Mucosa of rectum (tissue), 2 donors: ENCODE measurements at regions not wholly inside any gene's neighbourhood (a gene's known extent, or its start where the extent isn't known, plus 50 kb on each side); places are given as distances from the start of the nearest gene placed in this dataset.

Experiments
- H3K27ac ChIP-seq, 2 donors: one replicate each; pipeline ENCODE4 v1.7.0; 2013; ENCODE audit warnings: inconsistent platforms in 2 of 2, low read depth in 2 of 2, low read length in 2 of 2
- H3K27me3 ChIP-seq, 2 donors: one replicate each; pipeline ENCODE4 v1.7.0; 2013; ENCODE audit warnings: low read length in 2 of 2; ENCODE audit not compliant: control insufficient read depth in 2 of 2, insufficient read depth in 2 of 2
- H3K36me3 ChIP-seq, 2 donors: one replicate each; pipeline ENCODE4 v1.7.0; 2013; ENCODE audit warnings: low read length in 2 of 2; ENCODE audit not compliant: control insufficient read depth in 2 of 2, insufficient read depth in 2 of 2
- H3K4me1 ChIP-seq, 2 donors: one replicate each; pipeline ENCODE4 v1.7.0; 2013; ENCODE audit warnings: low read length in 2 of 2, mild to moderate bottlenecking in 1 of 2; ENCODE audit not compliant: control insufficient read depth in 2 of 2, insufficient read depth in 2 of 2
- H3K4me3 ChIP-seq, 2 donors: one replicate each; pipeline ENCODE4 v1.7.0; 2013; ENCODE audit warnings: low read length in 2 of 2
- H3K9ac ChIP-seq, 2 donors: one replicate each; pipeline ENCODE4 v1.7.0; 2013; ENCODE audit warnings: low read length in 2 of 2, low read depth in 1 of 2, mild to moderate bottlenecking in 1 of 2
- H3K9me3 ChIP-seq, 2 donors: one replicate each; pipeline ENCODE4 v1.7.0; 2013; ENCODE audit warnings: low read length in 2 of 2; ENCODE audit not compliant: control insufficient read depth in 2 of 2
- donor health status: healthy.
- donor health status: Normal muscosa, but diverticular disease.

GRCh38 chr21:35768187-35768586 lies 292.1 kb downstream of the SETD4 start:
- no peak overlapping the region for H3K4me3 ChIP-seq
- no peaks in the 10 kb centered on the region for H3K36me3 ChIP-seq

GRCh38 chr21:35764586-35764985 lies 295.7 kb downstream of the SETD4 start:
- no peaks in the 10 kb centered on the region for H3K27me3 ChIP-seq
- H3K9me3 ChIP-seq: no peaks in the 10 kb centered on the region
- H3K4me3 ChIP-seq: no peak overlapping the region
- H3K4me1 ChIP-seq: no peaks in the 10 kb centered on the region
- no peak overlapping the region for H3K9ac ChIP-seq
- H3K36me3 ChIP-seq: no peaks in the 10 kb centered on the region
- no peak overlapping the region for H3K27ac ChIP-seq

More at GRCh38 chr21:35768187-35768586, 292.1 kb downstream of the SETD4 start:
- no peaks in the 10 kb centered on the region for H3K27me3 ChIP-seq
- no peaks in the 10 kb centered on the region for H3K9me3 ChIP-seq
- H3K27ac ChIP-seq: no peak overlapping the region
- no peak overlapping the region for H3K9ac ChIP-seq
- no peaks in the 10 kb centered on the region for H3K4me1 ChIP-seq

- Histone ChIP-seq H3K9me3 (no peaks in the 10 kb centered on the region), H3K36me3 (no peaks in the 10 kb centered on the region), H3K4me3 (no peak overlapping the region), H3K27me3 (no peaks in the 10 kb centered on the region), H3K9ac (no peak overlapping the region), H3K4me1 (no peaks in the 10 kb centered on the region), H3K27ac (no peak overlapping the region)
Measured at GRCh38 chr21:35764077-35764476, 296.2 kb downstream of the SETD4 start.

GRCh38 chr21:35754583-35754982 lies 305.7 kb downstream of the SETD4 start:
- Histone ChIP-seq H3K36me3 (no peaks in the 10 kb centered on the region), H3K4me3 (no peak overlapping the region), H3K4me1 (no peaks in the 10 kb centered on the region), H3K9me3 (no peaks in the 10 kb centered on the region), H3K9ac (no peak overlapping the region), H3K27ac (no peak overlapping the region), H3K27me3 (peaks cover 0 to 5% of the 10 kb centered on the region in 2 donors)

- Histone ChIP-seq H3K36me3 (no peaks in the 10 kb centered on the region), H3K4me3 (no peak overlapping the region), H3K27me3 (peaks cover 0 to 5% of the 10 kb centered on the region in 2 donors), H3K9ac (no peak overlapping the region), H3K4me1 (no peaks in the 10 kb centered on the region), H3K9me3 (no peaks in the 10 kb centered on the region), H3K27ac (no peak overlapping the region)
Measured at GRCh38 chr21:35753308-35753707, 307.0 kb downstream of the SETD4 start.

GRCh38 chr21:35751171-35751570 lies 309.2 kb downstream of the SETD4 start:
- Histone ChIP-seq H3K4me1 (no peaks in the 10 kb centered on the region), H3K9ac (no peak overlapping the region), H3K9me3 (no peaks in the 10 kb centered on the region), H3K4me3 (no peak overlapping the region), H3K27ac (no peak overlapping the region), H3K36me3 (no peaks in the 10 kb centered on the region), H3K27me3 (peaks cover 0 to 5% of the 10 kb centered on the region in 2 donors)

GRCh38 chr21:35749904-35750303 lies 310.4 kb downstream of the SETD4 start:
- H3K9ac ChIP-seq: no peak overlapping the region
- peaks cover 0 to 5% of the 10 kb centered on the region in 2 donors for H3K27me3 ChIP-seq

GRCh38 chr21:35748678-35749314 lies 311.5 kb downstream of the SETD4 start:
- H3K27ac ChIP-seq: no peak overlapping the region
- H3K27me3 ChIP-seq: peaks cover 0 to 5% of the 10 kb centered on the region in 2 donors

More at GRCh38 chr21:35749904-35750303, 310.4 kb downstream of the SETD4 start:
- H3K4me3 ChIP-seq: no peak overlapping the region
- no peaks in the 10 kb centered on the region for H3K9me3 ChIP-seq
- H3K36me3 ChIP-seq: no peaks in the 10 kb centered on the region
- H3K4me1 ChIP-seq: no peaks in the 10 kb centered on the region
- no peak overlapping the region for H3K27ac ChIP-seq

GRCh38 chr21:35743571-35743970 lies 316.8 kb downstream of the SETD4 start:
- Histone ChIP-seq H3K4me1 (no peaks in the 10 kb centered on the region), H3K36me3 (no peaks in the 10 kb centered on the region), H3K9ac (no peak overlapping the region), H3K9me3 (peaks cover 0 to 2% of the 10 kb centered on the region in 2 donors), H3K27me3 (peaks cover 0 to 5% of the 10 kb centered on the region in 2 donors), H3K4me3 (no peak overlapping the region), H3K27ac (no peak overlapping the region)

More at GRCh38 chr21:35748678-35749314, 311.5 kb downstream of the SETD4 start:
- Histone ChIP-seq H3K9ac (no peak overlapping the region), H3K36me3 (no peaks in the 10 kb centered on the region), H3K4me3 (no peak overlapping the region), H3K4me1 (no peaks in the 10 kb centered on the region), H3K9me3 (no peaks in the 10 kb centered on the region)

GRCh38 chr21:35738347-35738961 lies 321.9 kb downstream of the SETD4 start:
- Histone ChIP-seq H3K36me3 (no peaks in the 10 kb centered on the region), H3K27ac (no peak overlapping the region), H3K4me3 (no peak overlapping the region), H3K4me1 (no peaks in the 10 kb centered on the region), H3K9ac (no peak overlapping the region), H3K27me3 (no peaks in the 10 kb centered on the region), H3K9me3 (peaks cover 0 to 2% of the 10 kb centered on the region in 2 donors)
